C4-2B (cell line): ENCODE measurements at regions not wholly inside any gene's neighbourhood (a gene's known extent, or its start where the extent isn't known, plus 50 kb on each side); places are given as distances from the start of the nearest gene placed in this dataset.

Experiments used
- CTCF ChIP-seq: fragments of 450-650 bp; conservative IDR thresholded peaks from 2 replicates; pipeline ENCODE4 v1.5.1; 2017; ENCODE audit warnings: mild to moderate bottlenecking
- ZFX ChIP-seq: fragments of 450-650 bp; IDR thresholded peaks from 2 replicates; pipeline ENCODE4 v1.6.1; 2017

GRCh38 chr11:8332891-8333290, 69.2 kb upstream of the LMO1 start:
- TF ChIP-seq CTCF (no peak), ZFX (no peak)
